HG02678 (cell line): ENCODE measurements at regions not wholly inside any gene's neighbourhood (a gene's known extent, or its start where the extent isn't known, plus 50 kb on each side); places are given as distances from the start of the nearest gene placed in this dataset.

ENCODE experiments used
- ATAC-seq: cut with Tn5 transposase; IDR thresholded peaks from one replicate; pipeline ENCODE4 v1.9.1; 2021; ENCODE audit warnings: mild to moderate bottlenecking, moderate library complexity; ENCODE audit not compliant: unreplicated experiment

DNA sequence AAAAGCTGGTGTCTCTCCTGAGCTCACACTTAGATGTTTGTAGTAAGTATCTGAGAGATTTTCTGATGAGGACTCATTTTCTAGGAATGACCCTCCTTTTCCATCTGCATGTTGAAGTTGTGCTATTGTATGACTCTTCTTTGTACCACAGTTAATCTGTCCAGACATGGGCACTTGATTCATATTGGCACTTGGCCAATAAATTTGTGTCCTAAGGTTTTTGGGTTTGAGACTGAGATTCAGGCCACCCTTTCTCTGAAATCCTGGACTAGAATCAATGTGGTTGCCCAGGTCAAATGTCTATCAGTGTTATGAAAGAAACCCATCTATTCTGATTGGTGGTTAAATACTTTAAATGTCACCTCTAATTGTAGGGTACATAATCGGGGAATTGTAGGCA lies 869.0 kb downstream of the SH3BGRL start:
- ATAC-seq = no peak

DNA sequence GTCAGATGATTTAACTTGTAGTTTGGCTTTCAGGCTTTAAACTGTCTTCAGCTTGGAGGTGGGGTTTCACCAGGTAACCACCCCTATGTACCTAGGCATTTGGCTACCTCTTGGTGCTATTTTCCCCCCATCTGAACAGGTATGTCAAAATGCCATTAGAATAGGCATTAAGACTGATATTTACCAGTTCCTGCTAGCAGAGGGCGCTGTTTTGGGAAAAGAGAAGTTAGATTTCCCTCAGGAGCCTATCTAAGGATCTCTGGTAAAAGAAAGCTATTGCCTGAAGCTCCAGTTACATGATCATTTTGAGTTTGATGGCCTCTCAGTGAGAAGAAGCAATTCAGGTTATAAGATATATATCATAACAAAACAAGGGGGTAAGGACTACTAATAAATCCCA lies 879.1 kb downstream of the SH3BGRL start:
- no peak for ATAC-seq

DNA sequence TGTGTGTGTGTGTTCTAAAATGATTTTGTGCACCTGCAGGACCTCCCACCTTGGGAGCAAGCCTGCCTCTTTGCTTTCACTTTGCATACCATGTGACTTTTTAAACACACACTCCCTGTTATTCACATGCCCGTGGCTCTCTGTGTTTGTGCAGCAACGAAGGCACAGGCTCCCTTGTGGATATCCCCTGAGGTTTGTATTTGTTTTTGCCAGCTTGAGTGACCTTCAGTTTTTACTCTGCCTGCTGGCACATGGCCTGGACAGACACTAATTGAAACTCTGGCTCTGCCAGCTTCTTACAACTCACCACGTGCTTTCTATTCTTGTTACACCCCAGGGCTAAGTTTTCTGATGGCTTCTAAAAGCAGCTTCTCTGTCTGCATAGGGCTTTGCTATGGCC lies 885.8 kb downstream of the SH3BGRL start:
- no peak for ATAC-seq

DNA sequence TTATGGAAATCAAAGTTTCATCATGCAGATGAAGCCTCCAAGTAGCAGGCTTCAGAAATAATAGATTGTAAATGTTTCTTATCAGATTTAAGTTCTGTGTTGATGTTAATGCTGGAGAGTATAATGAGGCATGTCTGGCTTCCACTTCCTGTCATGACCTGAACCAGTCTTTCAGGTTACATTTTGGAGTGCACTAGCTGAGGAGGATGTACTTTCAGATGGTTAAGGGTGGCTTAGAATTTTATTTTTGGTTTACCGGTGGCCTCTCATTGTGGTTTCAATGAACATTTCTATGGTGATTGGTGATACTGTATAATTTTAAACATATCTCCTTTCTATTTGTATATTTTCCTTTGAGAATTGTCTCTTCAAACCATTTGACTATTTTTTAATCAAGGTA lies 890.4 kb downstream of the SH3BGRL start:
- ATAC-seq = peak; percentile 54

DNA sequence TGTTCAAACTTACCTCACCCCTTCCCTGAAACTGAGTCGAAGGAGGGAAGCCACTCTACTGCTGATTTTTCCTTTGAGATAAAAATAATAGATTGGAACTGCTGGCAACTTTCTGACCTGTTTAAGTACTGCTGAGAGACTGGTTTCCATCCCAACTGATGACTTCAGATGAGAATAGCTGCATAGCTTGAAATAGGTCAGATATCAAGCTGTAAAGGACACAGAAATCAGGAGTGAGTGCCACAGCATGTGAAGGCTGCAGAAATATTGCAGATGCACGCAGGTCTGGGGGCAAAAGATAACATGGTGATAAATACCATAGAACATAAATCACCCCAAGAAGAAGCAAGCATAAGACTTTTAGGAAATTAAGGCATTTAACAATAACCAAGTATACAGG lies 923.2 kb downstream of the SH3BGRL start:
- no peak for ATAC-seq

DNA sequence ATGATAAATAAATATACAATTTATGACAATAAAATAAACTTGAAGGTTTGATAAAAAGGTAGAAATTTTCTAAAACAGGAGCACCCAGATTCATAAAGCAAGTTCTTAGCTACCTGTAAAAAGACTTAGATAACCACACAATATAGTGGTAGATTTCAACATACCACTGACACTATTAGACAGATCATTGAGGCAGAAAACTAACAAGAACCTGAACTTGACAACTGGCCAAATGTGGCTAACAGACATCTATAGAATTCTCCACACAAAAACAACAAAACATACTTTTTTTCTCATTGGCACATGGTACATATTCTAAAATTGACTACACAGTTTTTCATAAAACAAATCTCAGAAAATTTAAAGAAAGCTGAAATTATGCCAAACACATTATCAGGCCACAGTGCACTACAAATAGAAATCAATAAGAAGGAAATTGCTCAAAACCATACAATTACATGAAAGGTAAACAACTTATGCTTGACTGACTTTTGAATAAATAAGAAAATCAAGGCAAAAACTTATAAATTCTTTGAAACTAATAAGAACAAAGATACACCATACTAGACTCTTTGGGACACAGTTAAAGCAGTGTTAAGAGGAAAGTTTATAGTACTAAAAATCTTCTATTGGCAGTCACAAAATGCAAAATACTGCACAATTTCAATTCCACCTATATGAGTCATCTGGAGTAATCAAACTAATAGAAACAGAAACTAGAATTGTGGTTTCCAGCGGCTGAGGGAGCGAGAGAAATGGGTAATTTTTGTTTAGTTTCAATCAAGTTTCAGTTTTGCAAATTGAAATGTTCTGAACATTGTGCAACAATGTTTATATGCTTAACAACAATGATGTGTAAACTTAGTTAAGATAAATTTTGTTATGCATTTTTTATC lies 925.6 kb downstream of the SH3BGRL start:
- peak; percentile 87 for ATAC-seq

DNA sequence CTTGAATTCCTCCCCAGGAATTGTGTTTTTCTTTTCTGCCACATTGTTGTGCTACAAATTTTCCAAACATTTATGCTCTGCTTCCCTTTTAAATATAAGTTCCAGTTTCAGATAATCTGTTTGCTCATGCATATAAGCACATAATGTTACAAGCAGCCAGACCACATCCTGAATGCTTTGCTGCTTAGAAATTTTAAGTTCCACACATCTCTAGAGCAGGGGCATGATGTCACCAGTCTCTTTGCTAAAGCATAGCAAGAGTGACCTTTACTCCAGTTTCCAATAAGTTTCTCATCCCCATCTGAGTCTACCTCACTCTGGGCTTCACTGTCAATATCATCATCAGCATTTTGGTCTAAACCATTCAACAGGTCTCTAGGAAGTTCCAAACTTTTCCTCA lies 932.5 kb downstream of the SH3BGRL start:
- no peak for ATAC-seq

DNA sequence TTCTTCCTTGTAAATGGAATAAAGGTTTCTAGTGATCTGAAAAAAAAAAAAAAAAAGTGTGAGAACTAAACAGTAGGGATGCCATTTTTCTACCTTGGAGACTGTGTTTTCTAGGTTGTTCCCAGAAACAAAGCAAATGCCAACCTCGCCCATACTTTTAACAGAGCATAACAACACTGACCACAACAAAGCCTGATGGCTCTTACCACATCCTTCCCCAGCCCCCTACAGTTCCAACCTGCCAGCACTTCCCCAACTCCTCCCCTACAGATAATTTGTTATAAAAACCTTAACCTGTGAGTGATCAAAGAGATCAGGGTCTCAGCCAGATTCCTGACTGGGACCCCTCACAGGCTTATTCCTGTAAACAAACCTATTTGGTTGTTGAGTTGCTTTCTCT lies 940.0 kb downstream of the SH3BGRL start:
- ATAC-seq = no peak

DNA sequence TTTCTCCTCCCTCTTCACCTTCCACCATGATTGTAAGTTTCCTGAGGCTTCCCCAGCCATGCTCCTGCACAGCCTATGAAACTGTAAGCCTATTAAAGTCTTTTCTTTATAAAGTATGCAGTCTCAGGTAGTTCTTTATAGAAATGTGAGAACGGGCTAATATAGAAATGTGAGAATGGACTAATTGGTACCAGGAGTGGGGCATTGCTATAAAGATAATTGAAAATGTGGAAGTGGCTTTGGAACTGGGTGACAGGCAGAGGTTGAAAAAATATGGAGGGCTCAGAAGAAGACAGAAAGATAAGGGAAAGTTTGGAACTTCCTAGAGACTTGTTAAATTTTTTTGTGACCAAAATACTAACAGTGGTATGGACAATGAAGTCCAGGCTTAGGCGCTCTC lies 959.3 kb downstream of the SH3BGRL start:
- ATAC-seq = no peak

DNA sequence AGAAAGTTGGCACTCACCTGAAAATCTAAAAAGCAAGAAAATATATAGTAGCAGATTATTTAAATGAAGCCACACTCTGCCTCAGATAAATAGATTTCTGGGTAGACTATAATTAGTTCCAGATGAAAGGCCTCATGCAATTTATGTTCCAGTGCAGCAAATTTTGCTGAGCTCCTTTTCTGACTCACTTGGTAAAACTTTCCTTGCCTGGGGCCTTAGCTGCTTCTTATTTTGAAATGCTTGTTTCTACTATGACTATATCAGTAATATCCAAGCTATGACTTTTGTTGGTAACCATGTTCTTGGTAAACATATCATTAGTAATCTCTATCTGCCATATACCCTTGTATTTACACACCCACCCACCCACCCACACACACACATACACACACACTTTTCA lies 961.8 kb downstream of the SH3BGRL start:
- ATAC-seq = no peak

DNA sequence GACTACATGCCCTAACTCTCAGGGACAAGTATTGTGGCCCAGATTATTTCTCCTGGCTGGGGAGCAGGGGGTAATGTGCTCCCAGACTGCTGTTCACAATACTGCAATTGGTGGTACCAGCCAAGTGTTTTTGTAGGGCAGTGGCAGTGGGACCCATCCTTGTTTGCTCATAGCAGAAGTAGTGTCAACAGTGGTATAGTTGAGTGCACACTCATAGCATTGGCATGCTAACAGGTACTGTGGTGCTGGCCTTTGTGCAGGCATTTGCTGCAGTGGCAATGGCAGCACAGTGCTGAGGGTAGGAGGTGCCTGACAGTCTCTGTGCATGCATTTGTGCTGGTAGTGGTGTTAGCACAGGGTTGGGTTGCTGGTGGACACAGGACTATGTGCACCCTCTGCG lies 995.0 kb downstream of the SH3BGRL start:
- no peak for ATAC-seq

DNA sequence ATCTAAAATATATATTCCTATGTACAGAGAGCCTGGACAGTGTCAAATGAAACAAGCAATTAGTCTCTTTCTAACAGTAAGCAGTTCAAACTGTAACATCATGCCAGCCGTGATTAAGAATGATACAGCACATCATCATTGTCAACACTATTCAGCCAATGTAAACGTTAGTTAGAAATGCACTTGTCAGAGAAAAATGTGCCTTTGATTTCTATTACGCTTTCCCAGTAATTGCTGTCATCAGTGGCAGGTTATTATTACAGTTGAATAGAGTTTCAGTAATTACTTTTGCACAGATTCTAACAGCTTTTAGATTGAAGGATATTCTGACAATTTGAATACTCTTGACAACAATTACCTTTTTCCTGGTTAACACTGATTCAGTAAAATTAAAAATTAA lies 1007.1 kb downstream of the SH3BGRL start:
- no peak for ATAC-seq

DNA sequence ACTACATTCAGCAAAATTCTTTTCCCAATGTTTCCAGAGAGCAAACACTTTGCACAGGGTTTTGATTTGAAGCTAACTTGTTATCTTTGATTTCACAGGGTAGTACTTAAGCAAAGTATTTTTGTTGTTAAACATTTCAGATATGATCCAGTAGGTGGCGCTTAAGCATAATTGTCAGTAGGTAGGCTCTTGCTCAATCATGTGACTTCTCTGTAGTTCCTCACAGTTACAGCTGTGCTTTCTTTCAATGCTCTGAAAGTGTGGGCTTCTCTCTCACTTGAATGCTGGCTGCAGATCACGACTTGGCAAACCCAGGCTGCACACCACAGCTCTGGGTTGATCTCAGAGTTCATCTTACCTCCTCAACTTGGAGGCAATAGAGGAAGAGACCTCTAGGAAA lies 1016.5 kb downstream of the SH3BGRL start:
- peak; percentile 69 for ATAC-seq

DNA sequence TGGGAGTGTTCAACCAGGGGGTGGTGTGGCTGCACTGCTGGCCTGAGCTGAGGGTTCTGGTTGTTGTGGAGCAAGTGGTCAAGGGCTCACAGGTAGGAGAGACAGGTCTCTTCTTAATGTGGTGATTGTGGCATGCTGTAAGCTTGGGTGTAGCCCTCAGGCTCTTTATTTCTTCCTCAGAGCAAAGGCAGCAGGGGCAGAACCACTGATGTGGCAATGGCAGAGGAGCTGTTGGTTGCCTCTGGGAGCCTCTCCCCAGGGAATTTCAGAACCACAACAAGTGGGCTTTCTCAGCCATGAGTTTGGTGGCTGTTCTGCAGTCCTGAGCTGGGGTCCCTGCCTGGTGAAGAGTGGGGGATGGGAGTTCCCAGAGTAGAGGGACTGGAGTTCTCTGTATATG lies 1017.2 kb downstream of the SH3BGRL start:
- ATAC-seq = no peak

DNA sequence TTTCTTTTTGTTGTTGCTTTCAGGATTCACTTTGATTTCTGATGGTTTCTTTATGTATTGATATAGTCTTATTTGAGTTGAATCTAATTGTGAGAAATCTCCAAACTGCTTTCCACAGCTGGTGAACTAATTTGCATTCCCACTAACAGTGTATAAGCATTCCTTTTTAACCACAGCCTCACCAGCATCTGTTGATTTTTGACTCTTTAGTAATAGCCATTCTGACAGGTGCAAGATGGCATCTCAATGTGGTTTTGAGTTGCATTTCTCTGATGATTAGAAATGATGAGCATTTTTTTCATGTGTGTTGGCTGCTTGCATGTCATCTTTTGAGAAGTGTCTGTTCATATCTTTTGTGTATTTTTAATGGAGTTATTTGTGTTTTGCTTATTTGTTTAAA lies 1023.1 kb downstream of the SH3BGRL start:
- ATAC-seq = no peak

DNA sequence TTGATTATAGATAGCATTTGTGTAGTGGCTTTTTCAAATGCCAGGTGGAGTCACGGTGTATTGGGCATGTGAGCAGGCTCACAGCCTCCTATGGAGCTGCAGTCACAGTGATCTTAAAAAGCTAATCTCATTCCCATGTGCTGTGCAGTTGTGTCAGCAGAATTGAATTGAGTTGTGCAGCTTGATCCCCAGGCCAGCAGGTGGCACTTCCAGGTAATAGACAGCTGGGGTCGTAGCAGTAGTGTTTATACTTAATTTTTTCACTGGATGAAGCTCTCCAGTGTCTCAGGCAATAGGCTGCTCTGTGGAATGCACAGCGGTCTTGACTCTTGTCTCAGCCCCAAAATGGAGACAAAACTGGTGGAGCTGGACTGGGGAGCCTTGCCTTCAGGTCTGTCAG lies 1028.1 kb downstream of the SH3BGRL start:
- no peak for ATAC-seq

DNA sequence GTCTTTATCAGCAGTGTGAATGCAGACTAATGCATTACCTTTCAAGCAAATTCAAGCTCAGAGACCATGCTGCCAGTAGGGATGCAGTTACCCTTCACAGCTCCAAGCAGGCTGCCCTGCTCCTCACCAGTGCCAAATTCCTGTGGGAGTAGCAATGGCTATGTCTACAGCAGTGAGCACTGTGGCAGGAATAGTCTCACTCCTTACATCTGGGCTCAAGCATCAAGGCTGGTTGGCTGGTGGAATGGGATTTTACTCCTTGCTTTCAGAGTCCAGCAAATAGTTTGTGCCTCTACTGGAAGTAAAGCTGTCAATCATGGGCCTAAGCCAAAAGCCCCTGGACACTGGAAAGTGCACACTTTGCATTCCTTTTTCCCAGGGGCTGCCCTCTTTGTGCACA lies 1030.8 kb downstream of the SH3BGRL start:
- ATAC-seq = no peak

DNA sequence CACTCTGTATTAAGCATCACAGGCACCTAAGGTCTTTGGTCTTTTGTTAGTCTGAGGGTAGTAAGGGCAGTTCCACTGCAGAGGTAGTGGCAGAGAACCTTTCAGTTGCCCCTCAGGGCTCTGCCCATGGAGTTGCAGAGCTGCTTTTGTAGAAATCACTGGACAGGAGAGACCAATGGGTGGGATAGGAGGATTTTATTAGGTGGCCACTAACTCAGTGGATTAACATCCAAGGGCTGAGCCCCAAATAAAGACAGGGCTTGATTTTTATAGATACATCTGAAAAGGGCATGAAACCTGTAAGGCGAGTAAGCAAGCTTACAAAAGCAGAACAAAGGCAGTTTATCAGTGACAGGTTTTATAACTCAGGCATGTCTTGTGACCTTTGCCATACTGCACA lies 1035.4 kb downstream of the SH3BGRL start:
- no peak for ATAC-seq
